Activated CD4-positive, CD25-positive, alpha-beta regulatory T cell treated with anti-CD3 and anti-CD28 coated beads, Interleukin-2, amount 50 U/mL, for 16 hours (primary cell): ENCODE measurements at regions not wholly inside any gene's neighbourhood (a gene's known extent, or its start where the extent isn't known, plus 50 kb on each side); places are given as distances from the start of the nearest gene placed in this dataset.

ENCODE experiments used
- DNase-seq: peaks from one replicate; pipeline ENCODE4 v3.0.0-alpha.2; 2020; ENCODE audit warnings: low read depth, low spot score

DNA sequence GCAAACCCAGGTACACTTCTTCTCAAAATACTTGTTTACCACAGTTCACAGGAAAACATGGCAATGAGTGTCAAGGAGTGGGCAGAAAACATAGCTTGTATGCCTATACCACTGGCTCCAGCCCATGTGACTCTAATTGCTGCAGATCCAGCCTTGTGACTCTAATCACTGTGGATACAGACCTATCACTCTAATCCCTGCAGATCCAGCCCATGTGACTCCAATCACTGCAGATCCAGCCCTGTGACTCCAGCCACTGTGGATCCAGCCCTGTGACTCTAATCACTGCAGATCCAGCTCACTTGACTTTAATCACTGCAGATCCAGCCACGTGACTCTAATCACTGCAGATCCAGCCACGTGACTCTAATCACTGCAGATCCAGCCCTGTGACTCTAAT lies 366.3 kb upstream of the IRX4 start:
- no peak for DNase-seq

- no peak for DNase-seq
Observed at GRCh38 chr5:2242539-2242938, 359.8 kb upstream of the IRX4 start.

DNA sequence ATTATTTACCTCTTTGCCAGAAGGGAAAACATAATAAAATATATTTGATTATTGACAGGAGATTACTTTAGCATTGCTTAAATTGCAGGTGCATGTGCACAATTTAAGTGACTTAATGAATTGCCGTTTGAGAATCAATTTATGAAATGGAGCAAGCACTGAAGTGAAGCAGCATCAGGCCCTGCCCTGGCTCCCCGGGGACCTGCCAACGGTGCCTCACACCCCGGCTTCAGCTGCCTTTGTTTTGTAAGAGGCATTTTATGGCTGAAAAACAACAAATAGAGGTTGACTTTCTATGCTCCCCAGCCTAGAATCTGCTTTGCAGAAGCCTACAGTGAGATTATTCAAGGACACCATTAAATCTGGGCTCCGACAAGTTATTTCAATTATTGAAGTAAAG lies 359.1 kb upstream of the IRX4 start:
- no peak for DNase-seq

- DNase-seq = no peak
Observed at GRCh38 chr5:2240118-2240904, 357.6 kb upstream of the IRX4 start.

- DNase-seq = no peak
Observed at GRCh38 chr5:2239201-2239910, 356.6 kb upstream of the IRX4 start.

DNA sequence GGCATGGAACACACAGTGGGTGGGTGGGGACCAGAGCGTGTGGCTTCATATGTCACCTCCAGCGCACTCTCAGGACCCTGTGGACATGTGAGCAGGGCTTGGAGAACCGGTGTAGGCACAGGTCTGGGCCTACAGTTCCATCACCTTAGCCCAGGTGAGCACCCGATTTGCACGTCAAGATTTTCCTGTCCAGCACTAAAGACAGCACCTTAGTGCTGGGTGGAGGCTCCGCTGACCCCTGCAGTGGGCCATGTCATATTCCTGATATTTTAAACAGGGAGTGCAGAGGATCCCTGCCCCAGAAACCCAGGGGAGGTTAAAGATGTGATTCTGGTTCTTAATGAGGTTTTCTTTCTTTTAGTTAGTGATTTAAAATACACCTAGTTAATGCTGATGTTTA lies 356.0 kb upstream of the IRX4 start:
- DNase-seq = no peak

DNA sequence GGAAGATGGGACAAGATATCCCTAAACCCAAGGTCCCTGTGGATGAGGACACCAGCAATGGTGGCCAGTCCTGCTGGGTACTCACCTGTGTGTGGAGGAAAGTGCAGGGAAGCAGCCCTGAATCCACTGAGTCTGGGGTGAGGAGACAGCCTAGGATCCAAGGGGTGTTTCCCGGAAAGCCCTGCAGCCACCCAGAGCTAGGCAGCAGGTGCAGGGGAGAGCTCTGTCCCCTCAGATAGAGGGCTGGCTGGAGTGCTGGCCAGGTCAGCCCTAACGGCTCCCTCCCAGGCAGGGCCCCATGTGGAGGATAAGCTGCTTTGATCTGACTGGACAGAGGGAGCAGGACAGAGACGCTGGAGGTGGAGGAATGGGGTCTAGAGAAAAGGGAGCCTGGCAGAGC lies 344.7 kb upstream of the IRX4 start:
- DNase-seq = no peak

- DNase-seq = no peak
Observed at GRCh38 chr5:2224689-2225088, 342.0 kb upstream of the IRX4 start.

DNA sequence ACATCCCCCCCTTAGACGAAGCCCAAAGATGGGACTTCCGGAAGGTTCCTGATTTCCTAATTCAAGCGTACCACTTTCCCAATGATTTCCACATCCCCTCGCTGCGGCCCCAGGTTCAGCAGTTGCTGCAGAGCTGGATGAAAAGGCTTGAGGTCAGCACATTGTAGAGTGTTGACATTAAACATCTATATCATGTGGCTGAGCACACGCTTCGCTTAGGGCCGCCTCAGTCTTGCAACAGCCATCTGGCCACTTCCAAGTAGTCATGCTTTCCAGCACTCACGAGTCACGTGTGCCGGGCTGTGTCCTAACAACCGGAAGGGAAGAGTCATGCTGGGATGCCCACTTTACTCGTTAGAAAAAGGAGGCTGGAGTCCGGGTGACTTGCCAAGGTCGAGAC lies 340.6 kb upstream of the IRX4 start:
- DNase-seq = no peak

- DNase-seq = no peak
Observed at GRCh38 chr5:2222246-2222992, 339.7 kb upstream of the IRX4 start.

DNA sequence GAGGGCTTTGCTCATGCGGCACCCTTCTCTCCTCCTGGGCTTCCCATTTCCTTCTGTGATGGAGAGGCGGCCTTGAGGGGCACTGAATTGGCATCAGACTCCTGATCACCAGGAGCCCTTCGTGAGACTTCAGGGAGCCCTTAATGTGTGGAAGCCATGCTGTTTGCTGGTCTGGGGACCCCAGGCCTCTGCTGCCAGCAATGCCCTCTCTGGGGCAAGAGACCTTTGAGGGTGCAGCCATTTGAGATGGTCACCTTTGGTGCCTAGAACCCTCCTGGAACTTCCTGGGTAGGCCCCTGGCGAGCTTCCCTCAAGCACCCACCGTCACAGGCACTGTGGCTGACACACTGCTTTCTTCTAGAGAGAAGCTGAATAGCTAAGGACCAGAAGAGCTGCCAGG lies 338.7 kb upstream of the IRX4 start:
- DNase-seq = no peak

DNA sequence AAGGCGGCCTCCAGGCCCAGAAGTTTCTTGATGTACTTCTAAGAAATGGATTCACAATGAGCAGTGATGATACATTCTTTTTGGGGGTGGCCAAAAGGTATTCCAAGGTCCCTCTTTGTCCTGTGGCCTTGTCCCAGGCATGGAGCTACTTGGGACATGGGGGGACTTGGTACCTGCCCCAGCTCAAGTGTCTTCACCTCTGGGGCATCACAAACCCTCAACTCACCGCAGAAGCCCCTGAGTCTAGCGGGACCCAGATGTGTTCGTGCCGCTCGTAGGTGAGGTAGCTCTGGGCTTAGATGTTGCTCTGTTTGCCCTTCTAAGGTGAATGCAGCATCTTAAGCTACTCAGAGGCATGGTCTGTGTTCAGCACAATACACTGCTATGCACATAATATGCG lies 338.0 kb upstream of the IRX4 start:
- no peak for DNase-seq

DNA sequence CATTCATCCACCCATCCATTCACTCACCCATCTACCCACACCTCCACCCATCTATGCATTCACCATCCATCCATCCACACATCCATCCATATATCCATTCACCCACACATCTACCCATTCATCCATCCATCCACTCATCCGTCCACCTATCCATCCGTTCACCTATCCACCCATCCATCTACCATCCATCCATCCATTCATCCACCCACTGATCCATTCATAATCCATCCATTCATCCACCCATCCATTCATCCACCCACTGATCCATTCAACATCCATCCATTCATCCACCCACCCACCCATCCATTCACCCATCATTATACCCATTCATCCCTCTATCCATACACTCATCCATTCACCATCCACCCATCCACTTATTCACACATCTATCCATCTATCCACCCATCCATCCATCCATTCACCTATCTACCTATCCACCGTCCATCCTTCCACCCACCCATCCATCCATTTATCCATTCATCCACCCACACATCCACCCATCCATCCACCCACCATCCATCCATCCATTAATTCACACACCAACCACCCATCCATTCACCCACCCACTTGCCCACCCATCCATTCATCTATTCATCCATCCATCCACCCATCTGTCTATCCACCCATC lies 336.5 kb upstream of the IRX4 start:
- no peak for DNase-seq

GRCh38 chr5:2217219-2217618 lies 334.5 kb upstream of the IRX4 start:
- DNase-seq = no peak

DNA sequence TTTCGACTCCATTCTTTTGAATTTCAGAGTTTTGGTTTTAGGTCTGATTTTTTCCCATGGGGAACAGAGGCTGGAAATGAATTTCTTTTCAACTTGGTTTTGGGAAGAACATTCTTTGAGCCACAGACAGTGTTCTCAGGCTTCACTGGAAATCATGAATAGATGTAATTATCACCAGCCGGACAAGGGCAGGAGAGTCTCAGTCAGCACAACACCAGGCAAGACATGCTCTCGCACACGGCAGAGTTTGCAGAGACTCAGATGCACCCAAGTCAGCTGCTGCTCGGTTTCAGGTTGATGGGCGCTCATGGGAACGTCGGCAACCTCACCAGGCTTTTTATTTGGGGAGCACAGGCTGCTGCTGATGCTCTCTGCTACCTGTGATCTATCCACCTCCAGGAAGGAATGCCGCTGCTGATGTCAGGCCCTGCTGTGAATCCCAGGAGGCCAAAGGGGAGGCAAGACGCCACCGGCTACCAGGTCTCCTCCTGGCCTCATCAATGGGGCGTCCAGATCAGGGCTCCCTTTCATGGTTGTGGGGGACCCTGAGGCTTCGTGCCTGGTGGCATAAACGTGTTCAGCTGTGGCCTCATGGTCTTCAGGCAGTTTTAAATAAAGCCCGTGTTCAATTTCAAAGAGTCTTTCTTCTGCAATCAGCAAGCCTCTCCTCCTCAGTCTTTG lies 332.3 kb upstream of the IRX4 start:
- no peak for DNase-seq

- DNase-seq = no peak
Observed at GRCh38 chr5:2213121-2213730, 330.5 kb upstream of the IRX4 start.

DNA sequence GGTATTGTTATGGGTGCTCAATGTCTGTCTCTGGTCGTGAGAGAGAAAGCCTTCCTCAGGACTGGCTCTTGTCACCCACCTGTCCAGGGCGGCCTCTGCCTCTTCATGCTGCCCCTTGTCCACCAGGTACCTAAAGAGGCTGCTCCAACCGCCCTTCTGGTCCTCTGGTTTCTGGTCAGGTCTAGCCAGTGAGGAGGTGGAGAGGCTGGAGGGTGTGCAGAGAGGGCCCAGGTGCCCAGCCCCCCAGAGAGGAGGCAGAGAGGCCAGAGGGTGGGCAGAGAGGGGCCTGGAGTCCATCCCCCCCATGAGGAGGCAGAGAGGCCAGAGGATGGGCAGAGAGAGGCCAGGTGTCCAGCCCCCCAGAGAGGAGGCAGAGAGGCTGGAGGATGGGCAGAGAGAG lies 329.8 kb upstream of the IRX4 start:
- DNase-seq = no peak

- DNase-seq = no peak
Observed at GRCh38 chr5:2208239-2208544, 325.5 kb upstream of the IRX4 start.

DNA sequence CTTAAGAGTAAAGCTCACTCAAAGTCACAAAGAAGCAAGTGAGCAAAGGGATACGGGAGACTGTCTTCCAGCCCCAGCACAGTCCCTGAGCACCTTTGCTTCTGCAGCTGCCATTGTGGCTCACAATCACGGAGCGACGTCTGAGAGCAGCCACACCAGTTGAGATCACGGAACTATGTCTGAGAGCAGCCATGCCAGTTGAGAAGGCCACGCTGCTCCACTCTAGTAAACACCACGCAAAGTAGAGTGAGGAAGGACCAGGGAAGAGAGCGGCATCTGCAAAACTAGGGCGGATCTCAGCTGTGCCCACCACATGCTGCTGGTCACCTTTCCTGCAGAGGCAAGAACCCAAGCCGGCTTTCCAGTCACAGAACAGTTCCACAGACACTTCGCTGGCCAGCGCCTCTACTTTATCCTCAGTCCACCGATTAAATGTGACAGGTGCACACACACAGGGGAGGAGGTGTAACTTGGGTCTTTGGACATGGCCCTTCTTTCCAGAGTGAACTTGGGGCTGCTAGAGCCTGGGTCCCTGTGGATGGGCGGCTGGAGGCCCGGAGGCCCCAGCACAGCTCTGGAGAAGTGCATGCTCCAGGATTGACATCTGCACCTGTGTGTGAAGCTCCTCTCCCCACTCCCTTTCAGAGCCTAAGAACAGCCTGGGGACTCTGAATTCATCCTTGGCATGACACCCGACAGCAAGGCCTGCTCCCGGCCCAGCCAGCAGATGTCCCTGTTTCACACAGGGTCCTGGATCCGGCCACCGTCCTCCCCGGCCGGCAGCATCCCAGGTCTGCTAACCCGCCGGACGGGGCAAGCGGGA lies 324.9 kb upstream of the IRX4 start:
- DNase-seq = no peak

DNA sequence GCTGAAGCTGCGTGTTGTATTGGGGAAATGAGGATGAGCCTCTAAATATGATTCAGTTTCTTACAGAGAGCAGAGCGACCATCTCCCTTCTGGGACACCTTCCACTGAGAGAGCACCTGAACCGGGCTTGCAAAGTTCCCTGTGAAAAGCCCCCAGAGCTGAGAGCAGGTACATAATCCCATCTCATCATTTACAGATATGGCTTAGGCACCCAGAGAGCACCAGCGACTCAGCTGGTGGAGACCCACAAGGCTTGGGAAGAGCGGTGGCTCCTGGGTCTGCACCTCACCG lies 324.3 kb upstream of the IRX4 start:
- no peak for DNase-seq
